NCI-H1694 treated with DMSO at 0.1 percent for 48 hours (cell line): ENCODE measurements at regions not wholly inside any gene's neighbourhood (a gene's known extent, or its start where the extent isn't known, plus 50 kb on each side); places are given as distances from the start of the nearest gene placed in this dataset.

ENCODE experiments used
- DNase-seq: peaks from one replicate; lab custom pipeline; 2025; lab: John Stamatoyannopoulos, UW

- no peak for DNase-seq
Measured at GRCh38 chr12:38977132-38977531, 71.7 kb upstream of the CPNE8 start.

DNA sequence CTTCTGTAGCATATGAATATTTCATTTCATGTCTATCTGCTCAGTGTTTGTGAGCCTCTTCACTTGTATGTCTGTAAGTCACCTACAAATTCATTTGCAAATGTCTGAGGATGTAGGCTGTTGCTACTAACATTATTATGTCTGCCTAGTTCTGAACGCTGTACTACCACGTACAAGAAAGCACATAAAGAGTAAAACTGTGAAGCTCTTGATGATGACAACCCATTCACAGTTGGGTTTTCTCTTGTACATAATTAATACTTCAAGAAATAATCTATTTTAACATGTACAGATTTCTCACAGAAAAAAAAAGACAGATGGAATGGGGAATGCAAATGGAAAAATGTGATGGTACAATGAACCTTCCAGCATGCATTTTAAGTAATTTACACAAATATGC lies 64.3 kb upstream of the CPNE8 start:
- no peak for DNase-seq

DNA sequence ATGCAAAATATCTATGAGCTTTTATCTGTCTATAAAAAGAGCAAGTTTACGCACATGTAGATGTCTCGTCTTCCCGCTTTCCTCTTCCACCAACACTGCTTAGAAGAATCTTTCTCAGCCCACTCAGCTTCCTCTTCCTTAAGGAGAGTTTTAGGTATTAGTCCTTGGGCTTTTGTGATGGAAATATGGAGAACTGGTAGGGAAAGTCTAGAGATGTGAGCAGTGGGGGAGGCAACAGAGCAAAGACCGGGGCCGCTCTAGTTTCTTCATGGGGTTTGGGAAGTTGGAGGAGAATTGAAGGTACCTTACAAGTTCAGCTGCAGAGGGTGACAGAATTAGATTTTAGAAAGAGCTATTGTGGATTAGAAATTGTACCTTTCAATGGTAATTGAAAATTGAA lies 56.3 kb upstream of the CPNE8 start:
- DNase-seq: no peak

- DNase-seq: no peak
Measured at GRCh38 chr12:38961012-38961411, 55.6 kb upstream of the CPNE8 start.

GRCh38 chr12:38956337-38956736 lies 50.9 kb upstream of the CPNE8 start:
- no peak for DNase-seq
